Psoas muscle (tissue), 7 donors: ENCODE measurements at regions not wholly inside any gene's neighbourhood (a gene's known extent, or its start where the extent isn't known, plus 50 kb on each side); places are given as distances from the start of the nearest gene placed in this dataset.
"Not testable (repeated sequence)": the region's sequence is repeated elsewhere in the genome, so short reads cannot be mapped to it uniquely, and the experiment has no call there.

ENCODE experiments used
- ATAC-seq, 4 donors: fragments of 200-7000 bp; cut with Tn5 transposase; one replicate each; pipeline ENCODE4 v1.9.1; 2020; ENCODE audit warnings: moderate library complexity in 3 of 4, mild to moderate bottlenecking in 2 of 4
- DNase-seq, 2 donors: peaks; one replicate each; pipeline ENCODE4 v3.0.0-alpha.2; 2020
- H3K27ac ChIP-seq: fragments of 200-600 bp; one replicate; pipeline ENCODE4 v1.8.0; 2022
- H3K27me3 ChIP-seq, 3 donors: fragments of 200-600 bp in 1 of 3; one replicate each; pipeline versions ENCODE4 v1.6.1 to v1.8.0; 2013 to 2022; ENCODE audit warnings: low read length in 2 of 3, mild to moderate bottlenecking in 2 of 3, moderate library complexity in 1 of 3; ENCODE audit not compliant: insufficient read depth in 3 of 3
- H3K36me3 ChIP-seq, 2 donors: fragments of 200-600 bp in 1 of 2; one replicate each; pipeline versions ENCODE4 v1.6.1 to v1.8.0; 2013 to 2022; ENCODE audit warnings: low read depth in 1 of 2, mild to moderate bottlenecking in 1 of 2, moderate library complexity in 1 of 2; ENCODE audit not compliant: insufficient read depth in 1 of 2
- H3K4me1 ChIP-seq: fragments of 200-600 bp; one replicate; pipeline ENCODE4 v1.8.0; 2022
- H3K4me3 ChIP-seq: fragments of 200-600 bp; one replicate; pipeline ENCODE4 v1.8.0; 2022; ENCODE audit warnings: mild to moderate bottlenecking
- H3K9me3 ChIP-seq: fragments of 200-600 bp; one replicate; pipeline ENCODE4 v1.8.0; 2022
- WGBS, 3 donors: extraction: QIAGEN DNeasy Blood & Tissue Kit; methylation state at CpG; one replicate each; pipeline versions ENCODE4 v1.1.6 to v1.1.7; 2013; 5-methylcytosine and 5-hydroxymethylcytosine counted together
- intact Hi-C, 2 donors: fragments of 100-400 bp; cut with DNase I; formaldehyde crosslinking; loops; one replicate each; pipeline versions ENCODE4 v1.11.0 to v1.14.2; 2022
- TF ChIP-seq, protein P1 (sequence below): fragments of 200-600 bp; IDR thresholded peaks from one replicate; pipeline ENCODE4 v1.8.0; 2022; ENCODE audit warnings: antibody characterized with exemption
- donor health status: healthy with polysubstance abuse.
- donor health status: DM: no; HTN: no; CAD: no; lungs with moderate emphysema.
- donor health status: Bipolar disorder and iron deficiency.
- donor health status: healthy.
- donor health status: DM: yes; HTN: yes; CAD: no.
- donor health status: DM: no; HTN: no; CAD: no.
- donor health status: DM: yes; HTN: yes; CAD: no.

- 62 to 78% (median 63%) methylated on average over 4 of the region's 4 CpGs for WGBS, 3 donors
- intact Hi-C loops = no loop called here
- no peaks in the 10 kb centered on the region for H3K27me3 ChIP-seq
- ATAC-seq (no peak), DNase-seq (no peak)
- TF ChIP-seq, protein P1, sequence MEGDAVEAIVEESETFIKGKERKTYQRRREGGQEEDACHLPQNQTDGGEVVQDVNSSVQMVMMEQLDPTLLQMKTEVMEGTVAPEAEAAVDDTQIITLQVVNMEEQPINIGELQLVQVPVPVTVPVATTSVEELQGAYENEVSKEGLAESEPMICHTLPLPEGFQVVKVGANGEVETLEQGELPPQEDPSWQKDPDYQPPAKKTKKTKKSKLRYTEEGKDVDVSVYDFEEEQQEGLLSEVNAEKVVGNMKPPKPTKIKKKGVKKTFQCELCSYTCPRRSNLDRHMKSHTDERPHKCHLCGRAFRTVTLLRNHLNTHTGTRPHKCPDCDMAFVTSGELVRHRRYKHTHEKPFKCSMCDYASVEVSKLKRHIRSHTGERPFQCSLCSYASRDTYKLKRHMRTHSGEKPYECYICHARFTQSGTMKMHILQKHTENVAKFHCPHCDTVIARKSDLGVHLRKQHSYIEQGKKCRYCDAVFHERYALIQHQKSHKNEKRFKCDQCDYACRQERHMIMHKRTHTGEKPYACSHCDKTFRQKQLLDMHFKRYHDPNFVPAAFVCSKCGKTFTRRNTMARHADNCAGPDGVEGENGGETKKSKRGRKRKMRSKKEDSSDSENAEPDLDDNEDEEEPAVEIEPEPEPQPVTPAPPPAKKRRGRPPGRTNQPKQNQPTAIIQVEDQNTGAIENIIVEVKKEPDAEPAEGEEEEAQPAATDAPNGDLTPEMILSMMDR = no peak
- no peak overlapping the region for H3K4me3 ChIP-seq
- no peaks in the 10 kb centered on the region for H3K36me3 ChIP-seq
- H3K4me1 ChIP-seq = no peaks in the 10 kb centered on the region
- H3K27ac ChIP-seq = no peak overlapping the region
- no peaks in the 10 kb centered on the region for H3K9me3 ChIP-seq
Measured at GRCh38 chr2:200125444-200126284, 170.3 kb downstream of the MAIP1 start.

DNA sequence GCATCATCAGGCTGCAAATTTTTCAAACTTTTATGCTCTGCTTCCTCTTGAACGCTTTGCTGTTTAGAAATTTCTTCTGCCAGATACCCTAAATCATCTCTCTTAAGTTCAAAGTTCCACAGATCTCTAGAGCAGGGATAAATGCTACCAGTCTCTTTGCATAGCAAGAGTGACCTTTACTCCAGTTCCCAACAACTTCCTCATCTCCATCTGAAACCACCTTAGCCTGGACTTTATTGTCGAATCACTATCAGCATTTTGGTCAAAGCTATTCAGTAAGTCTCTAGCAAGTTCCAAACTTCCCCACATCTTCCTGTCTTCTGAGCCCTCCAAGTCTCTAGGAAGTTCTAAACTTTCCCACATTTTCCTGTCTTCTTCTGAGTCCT is 170.9 kb downstream of the MAIP1 start:
- DNase-seq, intact Hi-C loops, H3K36me3 ChIP-seq, H3K9me3 ChIP-seq, H3K27me3 ChIP-seq, ATAC-seq, H3K4me3 ChIP-seq, H3K27ac ChIP-seq, H3K4me1 ChIP-seq: not testable (repeated sequence)
- WGBS, 3 donors = 37 to 61% (median 52%) methylated on average over 2 of the region's 2 CpGs

- H3K9me3 ChIP-seq, H3K4me3 ChIP-seq, H3K4me1 ChIP-seq, ATAC-seq, H3K27me3 ChIP-seq, DNase-seq, H3K36me3 ChIP-seq, intact Hi-C loops, H3K27ac ChIP-seq: not testable (repeated sequence)
- 91 to 97% (median 91%) methylated on average over 2 of the region's 2 CpGs for WGBS, 3 donors
Measured at GRCh38 chr2:200126680-200127079, 171.3 kb downstream of the MAIP1 start.

- DNase-seq (no peak), ATAC-seq (no peak)
- H3K4me3 ChIP-seq = no peak overlapping the region
- no peaks in the 10 kb centered on the region for H3K36me3 ChIP-seq
- TF ChIP-seq, protein P1 = no peak
- H3K4me1 ChIP-seq = no peaks in the 10 kb centered on the region
- H3K9me3 ChIP-seq = no peaks in the 10 kb centered on the region
- no peaks in the 10 kb centered on the region for H3K27me3 ChIP-seq
- no peak overlapping the region for H3K27ac ChIP-seq
- intact Hi-C loops = no loop called here
Measured at GRCh38 chr2:200127848-200128247, 172.5 kb downstream of the MAIP1 start.

DNA sequence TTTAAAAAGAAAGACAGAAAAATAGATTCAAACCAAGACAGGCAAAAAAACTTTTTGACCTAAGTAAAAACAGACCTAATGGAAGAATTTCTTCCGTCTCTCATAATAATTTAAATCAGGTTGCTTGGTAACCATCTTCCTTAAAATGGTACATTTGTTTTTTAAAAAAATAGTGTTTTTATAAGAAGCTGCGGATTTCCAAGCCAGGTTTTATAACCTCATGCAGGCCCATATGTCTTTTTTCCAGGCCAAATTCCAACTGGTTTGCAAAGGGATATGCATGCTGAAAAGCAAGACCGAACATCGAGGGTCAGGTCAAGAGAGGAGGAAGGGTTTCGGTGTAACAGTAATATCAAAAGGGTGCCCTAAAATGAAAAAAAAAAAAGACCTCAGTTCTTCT is 172.9 kb downstream of the MAIP1 start:
- Histone ChIP-seq H3K9me3 (no peaks in the 10 kb centered on the region), H3K27ac (no peak overlapping the region), H3K36me3 (no peaks in the 10 kb centered on the region), H3K4me1 (no peaks in the 10 kb centered on the region), H3K27me3 (no peaks in the 10 kb centered on the region), H3K4me3 (no peak overlapping the region)
- TF ChIP-seq, protein P1 = no peak
- DNase-seq (no peak), ATAC-seq (no peak)
- intact Hi-C loops = no loop called here
- WGBS, 3 donors = 81 to 84% (median 83%) methylated on average over 5 of the region's 5 CpGs
